GM20000 (cell line): ENCODE measurements at regions not wholly inside any gene's neighbourhood (a gene's known extent, or its start where the extent isn't known, plus 50 kb on each side); places are given as distances from the start of the nearest gene placed in this dataset.
A peak's percentile ranks its signal among the peaks of the same experiment; 100 is the strongest.

ENCODE experiments used
- DNase-seq: peaks from one replicate; pipeline ENCODE4 v3.0.0; 2012; ENCODE audit warnings: low spot score
- TF ChIP-seq, protein P1 (sequence below): IDR thresholded peaks from 2 replicates; pipeline ENCODE4 v1.5.1; 2012; ENCODE audit warnings: mild to moderate bottlenecking, control low read depth; ENCODE audit errors: extremely low read depth, missing control alignments

DNA sequence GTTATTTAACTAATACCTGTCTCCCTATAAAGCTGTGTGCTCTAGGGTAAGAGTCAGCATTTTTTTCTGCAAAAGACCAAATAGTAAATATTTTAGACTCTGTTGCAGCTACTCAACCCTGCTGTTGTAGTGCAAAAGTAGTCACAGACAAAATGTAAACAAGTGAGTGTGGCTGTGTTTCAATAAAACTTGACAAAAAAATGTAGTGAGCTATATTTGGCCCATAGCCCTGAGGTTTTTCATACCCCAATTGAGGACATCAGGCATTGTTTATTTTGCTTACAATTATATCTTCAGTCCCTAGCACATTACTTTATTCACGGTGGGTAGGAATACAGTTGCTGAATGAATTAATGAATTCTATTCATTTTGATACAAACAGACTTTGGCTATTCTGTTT, 58.7 kb upstream of the TBC1D5 start:
- no peak for DNase-seq

DNA sequence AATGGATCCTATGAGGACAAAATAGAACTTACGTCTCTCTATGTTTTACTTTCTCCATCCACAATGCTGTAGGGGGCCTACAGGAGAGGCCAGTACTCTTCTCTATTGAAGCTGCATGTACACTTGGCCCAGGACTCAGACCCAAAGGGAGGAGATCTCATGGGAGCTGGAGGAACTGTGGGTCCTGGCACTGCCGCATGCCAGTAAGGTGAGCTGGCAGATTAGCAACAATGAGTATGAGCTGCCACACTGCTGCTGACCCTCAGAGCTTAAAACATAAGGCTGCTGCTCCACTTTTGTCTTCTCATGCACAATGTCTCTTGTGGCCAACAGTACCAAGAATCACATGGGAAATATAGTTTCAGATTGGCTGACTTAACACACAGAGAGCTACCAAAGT, 57.8 kb upstream of the TBC1D5 start:
- TF ChIP-seq, protein P1, sequence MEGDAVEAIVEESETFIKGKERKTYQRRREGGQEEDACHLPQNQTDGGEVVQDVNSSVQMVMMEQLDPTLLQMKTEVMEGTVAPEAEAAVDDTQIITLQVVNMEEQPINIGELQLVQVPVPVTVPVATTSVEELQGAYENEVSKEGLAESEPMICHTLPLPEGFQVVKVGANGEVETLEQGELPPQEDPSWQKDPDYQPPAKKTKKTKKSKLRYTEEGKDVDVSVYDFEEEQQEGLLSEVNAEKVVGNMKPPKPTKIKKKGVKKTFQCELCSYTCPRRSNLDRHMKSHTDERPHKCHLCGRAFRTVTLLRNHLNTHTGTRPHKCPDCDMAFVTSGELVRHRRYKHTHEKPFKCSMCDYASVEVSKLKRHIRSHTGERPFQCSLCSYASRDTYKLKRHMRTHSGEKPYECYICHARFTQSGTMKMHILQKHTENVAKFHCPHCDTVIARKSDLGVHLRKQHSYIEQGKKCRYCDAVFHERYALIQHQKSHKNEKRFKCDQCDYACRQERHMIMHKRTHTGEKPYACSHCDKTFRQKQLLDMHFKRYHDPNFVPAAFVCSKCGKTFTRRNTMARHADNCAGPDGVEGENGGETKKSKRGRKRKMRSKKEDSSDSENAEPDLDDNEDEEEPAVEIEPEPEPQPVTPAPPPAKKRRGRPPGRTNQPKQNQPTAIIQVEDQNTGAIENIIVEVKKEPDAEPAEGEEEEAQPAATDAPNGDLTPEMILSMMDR = no peak
- DNase-seq = no peak

More for the DNA sequence above, 58.7 kb upstream of the TBC1D5 start:
- TF ChIP-seq, protein P1 = no peak

DNA sequence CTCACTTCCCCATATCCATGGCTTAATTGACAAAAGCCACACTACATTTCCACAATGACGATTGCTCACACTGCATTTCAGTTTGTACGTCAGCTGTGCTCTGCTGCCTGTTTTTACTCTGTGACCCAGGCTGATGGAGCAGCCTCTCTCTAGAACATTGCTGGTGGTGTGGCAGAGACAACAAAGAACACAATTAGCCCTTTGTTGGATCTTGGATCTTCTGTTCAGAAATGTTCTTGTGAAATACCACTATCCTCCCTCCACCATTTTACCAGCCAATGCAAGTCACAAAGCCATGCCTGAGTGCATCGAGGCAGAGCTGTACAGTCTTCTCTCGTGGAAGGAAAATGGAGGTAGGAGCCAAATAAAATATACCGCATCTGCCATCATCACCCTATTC, 56.9 kb upstream of the TBC1D5 start:
- DNase-seq = no peak
- TF ChIP-seq, protein P1 = no peak

DNA sequence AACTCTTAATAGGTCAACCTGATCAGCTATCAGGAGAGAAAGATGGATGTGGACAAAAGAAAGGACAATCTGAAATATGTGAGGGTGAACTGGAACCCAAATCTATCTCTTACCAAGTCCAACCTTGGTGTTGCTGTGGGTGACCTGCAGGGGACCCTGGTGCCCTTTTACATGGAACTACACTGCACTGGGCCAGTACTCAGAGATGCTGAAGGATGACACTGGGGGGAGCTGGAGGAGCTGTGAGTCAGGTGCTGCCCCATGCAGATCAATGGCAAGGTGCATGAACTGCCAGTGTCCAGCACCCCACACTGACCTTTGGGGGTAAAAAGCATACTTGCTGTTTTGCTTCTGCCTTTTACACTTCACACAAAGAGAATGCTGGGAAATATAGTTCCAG, 55.6 kb upstream of the TBC1D5 start:
- DNase-seq = no peak
- TF ChIP-seq, protein P1 = peak; percentile 8

DNA sequence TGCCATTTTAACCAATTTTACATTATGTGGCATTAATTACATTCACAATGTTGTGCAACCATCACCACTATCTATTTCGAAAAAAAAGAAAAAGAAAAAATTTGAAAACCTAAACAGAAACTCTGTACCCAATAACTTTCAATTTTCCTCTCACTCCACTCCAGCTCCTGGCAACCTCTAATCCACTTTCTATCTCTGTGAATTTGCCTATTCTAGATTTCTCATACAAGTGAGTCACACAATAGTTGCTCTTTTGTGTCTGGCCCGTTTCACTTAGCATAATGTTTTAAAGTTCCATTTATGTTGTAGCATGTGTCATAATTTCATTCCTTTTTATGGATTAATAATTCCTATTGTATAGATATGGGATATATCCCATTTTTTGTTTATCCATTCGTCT, 53.3 kb upstream of the TBC1D5 start:
- TF ChIP-seq, protein P1 = no peak
- no peak for DNase-seq

DNA sequence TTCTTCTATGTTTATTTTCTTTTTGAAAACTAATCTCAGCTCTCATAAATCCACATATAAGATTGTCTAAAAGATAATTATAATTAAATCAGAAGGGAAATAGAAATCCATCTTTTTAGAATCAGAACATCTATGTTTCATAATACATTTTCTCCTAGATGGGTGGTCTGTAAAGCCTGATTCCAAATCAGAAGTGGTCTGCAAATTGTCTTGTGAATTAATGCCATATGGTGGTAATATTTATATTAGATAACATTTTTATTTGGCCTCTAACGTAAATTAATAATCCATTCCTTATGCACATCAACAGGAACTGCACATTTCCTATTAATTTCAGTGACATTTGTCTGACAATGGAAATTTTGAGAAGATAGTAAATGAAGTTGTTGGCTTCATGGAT, 52.8 kb upstream of the TBC1D5 start:
- DNase-seq = no peak
- TF ChIP-seq, protein P1 = no peak

DNA sequence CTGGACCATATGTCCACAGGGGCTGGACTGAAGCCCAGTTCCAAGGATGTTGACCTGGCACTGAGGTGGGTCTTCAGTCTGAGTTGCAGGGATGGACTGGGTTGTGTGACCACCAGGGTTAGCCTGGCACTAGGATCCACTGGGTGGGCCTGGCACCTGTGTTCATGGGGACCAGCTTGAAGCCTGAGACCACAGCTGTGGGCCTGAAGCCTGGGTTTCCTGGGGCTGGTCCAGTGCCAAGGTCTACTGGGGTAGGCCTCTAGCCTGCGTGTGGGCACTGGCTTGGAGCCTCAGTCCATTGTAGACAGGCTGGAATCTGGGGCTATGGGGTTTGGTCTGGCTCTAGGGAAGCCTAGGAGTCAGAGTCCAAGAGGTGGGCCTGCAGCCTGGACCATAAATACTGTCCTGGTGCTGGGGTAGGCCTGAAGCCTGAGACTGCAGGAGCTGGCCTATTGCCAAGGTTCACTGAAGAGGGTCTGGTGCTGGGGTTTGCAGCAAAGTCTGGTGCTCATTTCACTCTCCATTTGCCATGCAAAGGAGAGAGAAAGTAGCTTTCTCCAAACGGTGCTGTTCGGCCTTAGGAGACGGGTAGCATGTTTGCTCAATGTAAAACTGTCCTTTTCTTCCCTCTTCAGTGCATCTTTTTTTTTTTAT, 51.2 kb upstream of the TBC1D5 start:
- TF ChIP-seq, protein P1 = no peak
- no peak for DNase-seq
